Esophagus muscularis mucosa (tissue), 4 donors: ENCODE measurements at regions not wholly inside any gene's neighbourhood (a gene's known extent, or its start where the extent isn't known, plus 50 kb on each side); places are given as distances from the start of the nearest gene placed in this dataset.

Experiments
- DNase-seq: peaks from one replicate; pipeline ENCODE4 v3.0.0-alpha.2; 2017; ENCODE audit errors: extremely low spot score
- H3K27ac ChIP-seq, 4 donors: fragments of 200-600 bp; sonication (generic); replicated peaks in 1 of 4; 1 replicate in 3 of 4; 2 replicates in 1 of 4; pipeline ENCODE4 v1.5.1; 2016 to 2019; ENCODE audit warnings: mild to moderate bottlenecking in 1 of 4
- H3K27me3 ChIP-seq, 4 donors: fragments of 200-600 bp; sonication (generic); one replicate each; pipeline versions ENCODE4 v1.5.1 to v1.6.0; 2016 to 2019
- H3K36me3 ChIP-seq, 4 donors: fragments of 200-600 bp; sonication (generic); one replicate each; pipeline ENCODE4 v1.5.1; 2016 to 2019
- H3K4me1 ChIP-seq, 4 donors: fragments of 200-600 bp; sonication (generic); one replicate each; pipeline ENCODE4 v1.5.1; 2016 to 2019
- H3K4me3 ChIP-seq, 4 donors: fragments of 200-600 bp; sonication (generic); 1 replicate in 2 of 4; 2 replicates in 2 of 4; pipeline ENCODE4 v1.5.1; 2016 to 2019; ENCODE audit warnings: mild to moderate bottlenecking in 4 of 4, moderate library complexity in 1 of 4
- H3K9me3 ChIP-seq, 4 donors: fragments of 200-600 bp; sonication (generic); 1 replicate in 3 of 4; 2 replicates in 1 of 4; pipeline ENCODE4 v1.5.1; 2016 to 2019
- CTCF ChIP-seq, 3 experiments: fragments of 200-600 bp in 2 of 3; fragments of 450-650 bp in 1 of 3; sonication (generic) in 2 of 3; IDR thresholded peaks; one replicate each; pipeline ENCODE4 v1.5.1; 2017 to 2019; ENCODE audit warnings: antibody characterized with exemption in 3 of 3, mild to moderate bottlenecking in 2 of 3, moderate library complexity in 1 of 3
- EP300 ChIP-seq: sonication (generic); formaldehyde crosslinking; IDR thresholded peaks from one replicate; pipeline ENCODE4 v1.6.1; 2017; ENCODE audit warnings: antibody characterized with exemption
- POLR2A ChIP-seq: fragments of 450-650 bp; IDR thresholded peaks from one replicate; pipeline ENCODE4 v1.6.1; 2017; ENCODE audit warnings: antibody characterized with exemption, moderate library complexity, mild to moderate bottlenecking, low read depth
- POLR2AphosphoS5 ChIP-seq, 2 donors: sonication (generic); formaldehyde crosslinking; IDR thresholded peaks; one replicate each; pipeline ENCODE4 v1.6.1; 2017; ENCODE audit warnings: antibody characterized with exemption in 2 of 2
- WGBS: methylation state at CpG from one replicate; pipeline ENCODE4 v1.1.5; 2018; 5-methylcytosine and 5-hydroxymethylcytosine counted together
- intact Hi-C: fragments of 100-400 bp; cut with DNase I; formaldehyde crosslinking; loops from one replicate; pipeline ENCODE4 v1.15.1; 2023

- TF ChIP-seq POLR2AphosphoS5 (IDR thresholded peaks at IDR 0.05) = no peak
- TF ChIP-seq POLR2A = no peak
- TF ChIP-seq CTCF (IDR thresholded peaks at IDR 0.05) = no peak
- no peak for TF ChIP-seq EP300
- H3K27me3 ChIP-seq = no peaks in the 10 kb centered on the region
- H3K4me3 ChIP-seq = no peak overlapping the region
- intact Hi-C loops = no loop called here
- H3K4me1 ChIP-seq = no peaks in the 10 kb centered on the region
- H3K27ac ChIP-seq = no peak overlapping the region
- H3K9me3 ChIP-seq = no peaks in the 10 kb centered on the region
- no peaks in the 10 kb centered on the region for H3K36me3 ChIP-seq
- no peak for DNase-seq
Measured at GRCh38 chr2:77995161-77995560, 473.0 kb upstream of the LRRTM4 start.

DNA sequence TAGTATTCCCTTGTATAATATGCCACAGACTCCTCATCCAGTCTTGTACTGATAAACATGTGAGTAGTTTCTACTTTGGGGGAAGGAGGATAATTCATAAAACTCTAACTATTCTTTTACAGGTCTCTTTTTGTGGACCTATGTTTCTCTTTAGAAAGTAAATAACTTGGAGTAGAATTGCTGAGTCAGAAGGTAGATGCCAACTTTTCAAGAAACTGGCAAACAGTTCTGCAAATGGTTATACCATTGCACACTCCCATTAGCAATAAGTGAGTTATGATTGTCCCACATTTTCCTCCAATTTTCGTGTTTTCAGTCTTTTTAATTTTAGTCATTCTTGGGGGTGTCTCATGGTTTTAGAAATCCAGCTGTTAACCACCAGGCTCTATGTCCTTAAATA is 477.2 kb upstream of the LRRTM4 start:
- Histone ChIP-seq H3K27ac (no peak overlapping the region), H3K9me3 (no peaks in the 10 kb centered on the region), H3K27me3 (no peaks in the 10 kb centered on the region), H3K4me3 (no peak overlapping the region), H3K36me3 (no peaks in the 10 kb centered on the region), H3K4me1 (no peaks in the 10 kb centered on the region)
- 52% methylated on average over 1 of the region's 1 CpG for WGBS
- DNase-seq = no peak
- intact Hi-C loops = no loop called here
- TF ChIP-seq POLR2A = no peak
- no peak for TF ChIP-seq CTCF (IDR thresholded peaks at IDR 0.05)
- TF ChIP-seq POLR2AphosphoS5 (IDR thresholded peaks at IDR 0.05) = no peak
- no peak for TF ChIP-seq EP300

- H3K27ac ChIP-seq = no peak overlapping the region
- H3K9me3 ChIP-seq = peaks cover 0 to 3% (median 0%) of the 10 kb centered on the region in 4 donors
- no peak for TF ChIP-seq POLR2A
- TF ChIP-seq POLR2AphosphoS5 (IDR thresholded peaks at IDR 0.05) = no peak
- TF ChIP-seq EP300 = no peak
- no peak for TF ChIP-seq CTCF (IDR thresholded peaks at IDR 0.05)
- H3K36me3 ChIP-seq = no peaks in the 10 kb centered on the region
- H3K4me1 ChIP-seq = no peaks in the 10 kb centered on the region
- no peak overlapping the region for H3K4me3 ChIP-seq
- no peaks in the 10 kb centered on the region for H3K27me3 ChIP-seq
- no peak for DNase-seq
- intact Hi-C loops = no loop called here
Measured at GRCh38 chr2:78009289-78009688, 487.1 kb upstream of the LRRTM4 start.

- Histone ChIP-seq H3K9me3 (no peaks in the 10 kb centered on the region), H3K36me3 (no peaks in the 10 kb centered on the region), H3K4me3 (no peak overlapping the region), H3K4me1 (no peaks in the 10 kb centered on the region), H3K27ac (no peak overlapping the region), H3K27me3 (no peaks in the 10 kb centered on the region)
- no peak for TF ChIP-seq POLR2AphosphoS5 (IDR thresholded peaks at IDR 0.05)
- TF ChIP-seq POLR2A = no peak
- intact Hi-C loops = no loop called here
- DNase-seq = no peak
- WGBS = 77% methylated on average over 2 of the region's 2 CpGs
Measured at GRCh38 chr2:78011251-78011650, 489.1 kb upstream of the LRRTM4 start.

- no peak for DNase-seq
- Histone ChIP-seq H3K9me3 (no peaks in the 10 kb centered on the region), H3K27me3 (no peaks in the 10 kb centered on the region), H3K27ac (no peak overlapping the region), H3K4me3 (no peak overlapping the region), H3K4me1 (no peaks in the 10 kb centered on the region), H3K36me3 (no peaks in the 10 kb centered on the region)
- WGBS = 69% methylated on average over 4 of the region's 4 CpGs
- intact Hi-C loops = no loop called here
- TF ChIP-seq EP300 (no peak), CTCF (IDR thresholded peaks at IDR 0.05) (no peak), POLR2A (no peak), POLR2AphosphoS5 (IDR thresholded peaks at IDR 0.05) (no peak)
Measured at GRCh38 chr2:78020491-78020890, 498.3 kb upstream of the LRRTM4 start.
